GM06990 (cell line): ENCODE measurements at regions not wholly inside any gene's neighbourhood (a gene's known extent, or its start where the extent isn't known, plus 50 kb on each side); places are given as distances from the start of the nearest gene placed in this dataset.

Experiments
- DNase-seq: peaks from one replicate; pipeline ENCODE4 v3.0.0-alpha.2; 2011; ENCODE audit not compliant: insufficient read length; ENCODE audit errors: extremely low read depth
- H3K27me3 ChIP-seq: replicated peaks from 2 replicates; pipeline ENCODE4 v1.6.0; 2011; ENCODE audit warnings: low read length; ENCODE audit not compliant: control insufficient read depth, insufficient read depth
- H3K36me3 ChIP-seq: 2 replicates; pipeline ENCODE4 v1.5.1; 2011; ENCODE audit warnings: low read length; ENCODE audit not compliant: control insufficient read depth, insufficient read depth
- H3K4me3 ChIP-seq: replicated peaks from 2 replicates; pipeline ENCODE4 v1.5.1; 2011; ENCODE audit warnings: low read depth, mild to moderate bottlenecking, control low read depth, low read length
- CTCF ChIP-seq: IDR thresholded peaks from 2 replicates; pipeline ENCODE4 v1.5.1; 2011; ENCODE audit warnings: low read length, control low read depth, mild to moderate bottlenecking, inconsistent platforms; ENCODE audit not compliant: insufficient read depth, poor library complexity, severe bottlenecking

- Histone ChIP-seq H3K27me3 (no peaks in the 10 kb centered on the region), H3K36me3 (no peaks in the 10 kb centered on the region), H3K4me3 (no peak overlapping the region)
- no peak for DNase-seq
- no peak for TF ChIP-seq CTCF
These were observed 305.2 kb upstream of the PRKCQ start for GRCh38 chr10:6885284-6885683.

GRCh38 chr10:6881987-6882386 is 301.9 kb upstream of the PRKCQ start:
- DNase-seq = no peak
- H3K4me3 ChIP-seq = no peak overlapping the region
- no peaks in the 10 kb centered on the region; the same call in 1 of the 2 replicates for H3K27me3 ChIP-seq
- no peaks in the 10 kb centered on the region for H3K36me3 ChIP-seq
- TF ChIP-seq CTCF = no peak

- no peaks in the 10 kb centered on the region; the same call in 1 of the 2 replicates for H3K27me3 ChIP-seq
- no peaks in the 10 kb centered on the region for H3K36me3 ChIP-seq
- peak; percentile 8 for TF ChIP-seq CTCF
- no peak for DNase-seq
- H3K4me3 ChIP-seq = no peak overlapping the region
These were observed 297.8 kb upstream of the PRKCQ start for GRCh38 chr10:6877722-6878392.

GRCh38 chr10:6877336-6877721 is 297.3 kb upstream of the PRKCQ start:
- no peak overlapping the region for H3K4me3 ChIP-seq
- no peaks in the 10 kb centered on the region; the same call in none of the 2 replicates for H3K27me3 ChIP-seq
- no peak for DNase-seq
- no peaks in the 10 kb centered on the region for H3K36me3 ChIP-seq
- no peak for TF ChIP-seq CTCF

- Histone ChIP-seq H3K36me3 (no peaks in the 10 kb centered on the region), H3K27me3 (no peaks in the 10 kb centered on the region; the same call in none of the 2 replicates), H3K4me3 (no peak overlapping the region)
- TF ChIP-seq CTCF = no peak
- DNase-seq = no peak
These were observed 295.3 kb upstream of the PRKCQ start for GRCh38 chr10:6875269-6875865.
